ENCODE measurements at regions not wholly inside any gene's neighbourhood (a gene's known extent, or its start where the extent isn't known, plus 50 kb on each side); places are given as distances from the start of the nearest gene placed in this dataset.

DNA sequence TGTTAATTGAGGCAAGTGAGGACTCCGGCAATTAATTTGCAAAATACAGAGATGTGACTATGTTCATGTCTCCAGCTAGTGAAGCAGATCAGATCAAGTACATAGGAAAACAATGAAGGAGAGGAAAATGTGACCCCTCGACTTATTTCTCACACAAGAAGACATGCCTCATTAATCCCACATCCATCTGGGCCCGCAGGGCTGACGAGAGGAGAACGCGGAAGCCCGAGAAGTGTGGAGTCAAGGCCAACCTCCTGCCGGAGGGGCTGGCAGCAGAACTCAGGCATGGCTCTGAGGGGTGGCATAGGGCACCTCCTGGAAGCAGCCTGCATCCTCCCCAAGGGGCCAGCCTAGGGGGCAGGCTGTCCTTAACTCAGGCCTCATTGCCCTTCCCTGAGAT, 54.4 kb downstream of the ZNF503 start:
- no peak for DNase-seq

DNA sequence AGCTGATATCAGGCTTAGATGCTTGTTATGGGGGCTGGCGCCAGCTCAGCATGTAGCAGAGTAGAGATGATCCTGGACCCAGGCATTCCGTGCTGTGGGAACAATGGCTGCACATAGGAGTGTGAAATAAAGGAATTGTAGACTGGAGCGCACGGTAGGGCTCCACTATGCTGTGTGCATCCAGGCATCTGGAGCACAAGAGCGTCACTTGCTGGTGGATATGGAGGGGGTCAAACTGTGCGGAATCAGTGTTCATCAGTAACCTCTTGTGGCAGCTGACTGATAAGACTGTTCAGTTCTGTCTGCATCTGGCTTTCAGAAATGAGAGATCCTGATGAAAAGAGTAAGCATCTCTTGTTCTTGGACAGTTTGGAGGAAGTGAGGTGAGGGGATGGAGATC, 55.8 kb downstream of the ZNF503 start:
- DNase-seq, result no peak

- DNase-seq, result no peak
Observed at GRCh38 chr10:75344170-75344569, 57.4 kb downstream of the ZNF503 start.

- no peak for DNase-seq
Observed at GRCh38 chr10:75342397-75342796, 59.2 kb downstream of the ZNF503 start.

DNA sequence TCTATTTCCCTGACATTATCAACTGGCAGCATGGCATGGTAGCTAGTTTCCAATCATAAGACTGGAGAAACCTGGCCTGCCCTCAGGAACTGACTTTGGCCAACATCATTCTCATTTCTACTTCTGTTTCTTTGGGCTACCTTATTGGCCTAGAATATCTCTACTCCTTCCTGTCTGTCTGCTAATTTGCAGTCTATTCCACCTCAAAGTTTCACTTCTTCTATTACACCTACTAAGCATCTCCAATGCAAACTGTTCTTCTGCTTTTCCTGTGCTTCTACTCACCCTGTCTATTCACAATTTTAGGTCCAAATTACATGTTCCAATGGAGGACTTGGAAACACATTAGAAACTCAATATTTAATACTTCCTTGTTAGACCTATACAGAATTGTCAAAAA, 65.6 kb downstream of the ZNF503 start:
- no peak for DNase-seq

- DNase-seq, result no peak
Observed at GRCh38 chr10:75335191-75335590, 66.4 kb downstream of the ZNF503 start.

GRCh38 chr10:75334720-75335119, 66.8 kb downstream of the ZNF503 start:
- DNase-seq, result no peak

DNA sequence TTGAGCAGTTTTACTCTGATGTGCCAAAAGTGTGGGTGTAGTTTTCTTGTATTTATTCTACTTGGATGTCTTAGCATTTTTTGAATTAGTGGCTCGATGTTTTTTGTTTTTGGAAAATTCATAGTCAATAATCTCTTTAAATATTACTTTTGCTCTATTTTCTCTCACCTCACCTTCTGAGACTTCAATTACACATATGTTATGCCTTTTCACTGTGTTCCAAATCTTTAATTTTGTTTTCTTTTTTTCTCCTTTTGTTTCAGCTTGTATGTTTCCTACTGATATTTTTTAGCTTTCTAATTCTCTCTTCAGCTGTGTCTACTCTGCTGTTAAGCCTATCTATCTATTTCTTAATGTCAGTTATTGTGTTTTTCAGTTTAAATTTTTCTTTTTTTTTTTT, 69.5 kb downstream of the ZNF503 start:
- no peak for DNase-seq

DNA sequence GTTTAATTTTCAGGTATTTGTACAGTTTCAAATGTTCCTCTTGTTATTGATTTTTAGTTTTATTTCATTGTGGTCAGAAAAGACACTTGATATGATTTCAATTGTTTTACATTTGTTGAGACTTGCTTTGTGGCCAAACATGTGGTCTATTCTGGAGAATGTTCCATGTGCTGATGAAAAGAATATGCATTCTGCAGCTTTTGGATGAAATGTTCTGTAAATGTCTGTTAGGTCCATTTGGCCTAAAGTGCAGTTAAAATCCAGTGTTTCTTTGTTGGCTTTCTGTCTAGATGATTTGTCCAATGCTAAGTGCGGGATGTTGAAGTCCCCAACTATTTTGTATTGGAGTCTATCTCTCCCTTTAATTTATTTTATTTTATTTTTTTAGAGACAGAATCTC, 70.5 kb downstream of the ZNF503 start:
- no peak for DNase-seq

DNA sequence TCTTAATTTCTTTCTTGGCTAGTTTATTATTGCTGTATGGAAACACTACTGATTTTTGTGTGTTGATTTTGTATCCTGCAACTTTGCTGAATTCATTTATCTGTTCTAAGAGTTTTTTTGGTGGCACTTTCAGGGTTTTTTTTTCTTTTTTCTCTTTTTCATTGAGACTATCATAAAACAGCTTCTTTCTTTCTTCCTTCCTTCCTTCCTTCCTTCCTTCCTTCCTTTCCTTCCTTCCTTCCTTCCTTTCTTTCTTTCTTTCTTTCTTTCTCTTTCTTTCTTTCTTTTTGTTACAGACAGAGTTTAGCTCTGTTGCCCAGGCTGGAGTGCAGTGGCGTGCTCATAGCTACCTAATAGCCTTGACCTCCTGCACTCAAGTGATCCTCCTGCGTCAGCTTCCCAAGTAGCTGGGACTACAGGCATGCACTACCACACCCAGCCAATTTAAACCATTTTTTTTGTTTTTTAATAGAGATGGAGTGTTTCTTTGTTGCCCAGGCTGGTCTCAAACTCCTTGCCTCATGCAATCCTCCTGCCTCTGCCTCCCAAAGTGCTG, 72.3 kb downstream of the ZNF503 start:
- DNase-seq, result no peak

DNA sequence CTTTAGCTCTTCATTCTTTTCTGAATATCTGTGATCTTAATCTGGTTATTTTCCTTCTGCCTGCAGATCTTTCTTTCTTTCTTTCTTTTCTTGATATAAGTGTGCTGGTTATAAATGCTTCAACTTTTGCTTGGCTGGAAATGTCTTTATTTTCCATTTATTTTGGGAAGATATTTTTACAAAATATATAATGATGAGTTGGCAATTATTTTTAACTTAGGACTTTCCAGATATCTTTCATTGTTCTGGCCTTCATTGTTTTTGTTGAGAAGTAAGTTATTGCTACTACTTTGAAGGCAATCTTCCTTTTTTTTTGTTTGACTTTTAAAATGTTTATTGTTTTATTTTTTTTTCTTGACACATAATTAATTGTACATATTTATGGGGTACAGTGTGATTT, 75.3 kb downstream of the ZNF503 start:
- DNase-seq, result no peak

GRCh38 chr10:75319274-75319673, 82.3 kb downstream of the ZNF503 start:
- DNase-seq, result no peak

GRCh38 chr10:75314570-75314969, 78.8 kb upstream of the COMTD1 start:
- no peak for DNase-seq

DNA sequence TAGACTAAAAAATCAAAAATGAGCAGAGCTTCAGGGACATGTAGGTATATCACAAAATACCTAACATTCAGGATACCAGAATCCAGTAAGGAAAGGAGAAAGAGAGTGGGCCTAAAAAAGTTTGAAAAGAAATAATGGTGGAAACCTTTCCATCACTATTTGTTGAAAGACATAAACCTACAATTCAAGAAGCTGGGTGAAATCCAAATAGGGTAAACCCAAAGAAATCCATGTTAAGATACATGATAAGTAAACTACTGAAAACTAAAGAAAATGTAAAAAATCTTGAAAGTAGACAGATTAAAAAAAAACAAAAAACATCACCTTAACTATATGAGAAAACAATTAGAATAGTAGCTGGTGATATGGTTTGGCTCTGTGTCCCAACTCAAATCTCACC, 76.7 kb upstream of the COMTD1 start:
- no peak for DNase-seq

DNA sequence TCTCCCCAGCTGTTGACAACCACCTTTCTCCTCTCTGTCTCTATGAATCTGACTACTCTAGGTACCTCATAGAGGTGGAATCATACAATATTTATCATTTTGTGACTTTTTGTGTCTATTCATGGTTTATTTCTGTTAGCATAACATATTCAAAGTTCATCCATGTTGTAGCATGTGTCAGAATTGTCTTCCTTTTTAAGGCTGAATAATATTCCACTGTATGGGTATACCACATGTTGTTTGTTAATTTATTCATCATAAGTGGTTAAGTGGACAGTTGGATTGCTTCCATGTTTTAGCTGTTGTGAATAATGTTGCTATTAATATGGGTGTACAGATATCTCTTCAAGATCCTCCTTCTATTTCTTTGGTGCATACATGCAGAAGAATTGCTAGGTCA, 69.9 kb upstream of the COMTD1 start:
- DNase-seq, result no peak

DNA sequence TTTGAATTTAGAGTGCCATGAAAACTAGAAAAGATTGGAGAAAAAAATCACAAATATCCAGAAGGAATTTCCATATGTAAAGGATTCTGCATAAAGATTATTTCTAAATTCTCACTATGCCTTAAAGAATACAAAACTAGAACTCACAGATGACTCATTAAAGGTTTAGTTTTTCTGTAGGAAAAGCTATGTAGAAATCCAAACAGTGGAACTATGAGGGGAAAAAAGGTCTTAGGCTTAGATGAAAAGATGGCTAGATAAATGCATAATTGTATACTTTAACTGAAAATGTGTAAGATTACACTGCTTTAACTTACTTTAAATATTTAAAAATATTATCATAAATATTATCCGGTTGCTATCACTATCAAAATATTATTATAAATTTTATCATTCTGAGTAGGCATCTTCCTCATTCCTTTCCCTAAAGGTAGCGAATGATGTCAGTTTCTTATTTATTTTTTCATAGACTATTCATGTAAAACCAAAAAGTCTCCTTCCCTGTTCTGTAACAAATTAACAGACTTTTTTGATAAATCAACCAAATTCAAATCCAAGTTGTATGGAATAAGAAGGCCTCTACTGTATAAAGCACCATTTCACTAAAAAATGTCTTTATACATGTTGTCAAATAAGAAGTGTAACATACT, 69.1 kb upstream of the COMTD1 start:
- DNase-seq, result no peak

DNA sequence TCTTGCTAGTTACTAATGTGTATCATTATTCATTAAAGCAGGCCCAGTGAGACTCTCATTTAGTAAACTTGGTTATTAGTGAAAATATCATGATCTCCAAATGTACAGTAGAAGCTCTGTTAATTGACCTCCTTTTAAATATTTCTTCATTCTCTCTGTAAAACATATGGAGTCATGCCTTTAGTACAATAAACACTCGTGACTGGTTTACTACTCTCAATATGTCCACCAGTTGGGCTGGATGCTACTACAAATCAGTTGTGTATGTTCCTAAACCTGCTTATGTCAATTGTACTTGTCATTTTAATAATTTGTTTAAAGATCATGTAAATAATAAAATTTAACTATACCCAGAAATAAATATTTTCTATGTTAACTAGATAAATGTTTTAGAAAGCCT, 68.6 kb upstream of the COMTD1 start:
- no peak for DNase-seq

- no peak for DNase-seq
Observed at GRCh38 chr10:75303045-75303777, 67.5 kb upstream of the COMTD1 start.

DNA sequence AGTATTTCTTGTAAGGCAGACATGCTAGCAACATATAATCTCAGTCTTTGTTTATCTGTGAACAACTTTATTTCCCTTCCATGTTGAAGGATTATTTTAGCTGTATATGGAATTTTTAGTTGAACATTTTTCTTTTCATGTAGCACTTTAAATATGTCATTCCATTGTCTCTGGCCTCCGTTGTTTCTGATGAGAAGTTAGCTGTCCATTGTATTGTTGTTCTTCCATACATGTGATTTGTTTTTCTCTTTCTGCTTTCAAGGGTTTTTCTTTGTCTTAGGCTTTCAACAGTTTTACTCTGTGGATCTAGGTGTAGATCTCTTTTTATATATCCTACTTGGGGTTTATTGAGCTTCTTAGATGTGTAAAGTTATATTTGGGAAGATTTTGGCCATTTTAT, 66.3 kb upstream of the COMTD1 start:
- DNase-seq, result no peak

- DNase-seq, result no peak
Observed at GRCh38 chr10:75297021-75297599, 61.4 kb upstream of the COMTD1 start.

GRCh38 chr10:75295868-75296441, 60.2 kb upstream of the COMTD1 start:
- DNase-seq, result no peak

DNA sequence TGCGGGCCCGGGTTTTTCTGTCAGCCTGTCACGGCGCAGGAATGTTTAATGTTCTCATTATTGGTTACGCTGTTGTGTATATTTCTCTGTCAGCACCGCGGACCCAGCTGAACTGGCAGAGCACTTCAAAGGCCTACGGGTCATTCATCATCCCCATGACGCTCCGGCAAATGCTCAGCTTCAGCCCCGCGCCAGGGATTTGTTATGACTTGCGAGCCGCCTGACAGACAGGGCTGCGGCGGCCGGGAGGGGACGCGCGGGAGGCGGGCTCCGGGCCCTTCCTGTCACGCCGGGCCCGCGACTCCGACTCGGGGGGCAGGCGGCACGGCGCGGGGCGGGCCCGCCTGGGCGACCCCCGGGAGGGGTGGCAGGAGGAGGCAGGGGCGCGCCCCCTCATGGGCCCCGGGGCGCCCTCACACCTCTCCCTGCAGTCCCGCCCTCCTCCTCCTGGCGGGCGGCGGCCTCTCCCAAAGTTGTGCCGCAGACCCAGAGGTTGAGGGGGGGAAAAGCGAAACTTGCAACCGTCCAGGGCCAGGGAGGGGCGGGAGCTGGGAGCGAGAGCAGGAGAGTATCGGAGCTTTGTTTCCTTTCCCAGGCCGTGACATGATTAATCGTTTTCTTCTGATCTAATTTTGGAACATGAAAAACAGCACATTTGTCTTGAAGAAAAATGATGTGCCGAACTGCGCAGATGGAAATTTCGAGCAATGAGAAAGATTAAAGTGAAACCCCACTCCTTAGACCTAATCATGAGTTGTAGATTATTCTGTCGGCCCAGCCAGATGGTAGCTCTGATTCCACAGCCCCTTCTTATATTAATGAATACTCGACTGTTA, 59.3 kb upstream of the COMTD1 start:
- peak; percentile 39 for DNase-seq

DNA sequence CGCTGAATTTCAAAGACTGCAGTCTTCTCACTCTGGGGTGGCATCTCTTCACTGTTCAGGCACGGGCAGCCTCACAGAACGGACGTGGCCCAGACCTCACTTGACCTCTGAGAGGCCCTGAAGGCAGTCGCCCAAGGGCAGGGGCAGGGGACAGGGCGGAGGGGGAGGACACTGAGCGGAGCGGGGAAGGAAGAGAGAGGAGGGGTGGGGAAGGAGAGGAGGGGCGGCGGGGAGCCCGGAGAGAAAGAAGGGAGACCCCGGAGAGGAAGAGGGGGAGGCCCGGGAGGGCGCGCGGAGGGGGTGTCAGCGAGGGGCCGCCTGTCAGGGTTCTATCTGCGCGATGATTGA, 58.7 kb upstream of the COMTD1 start:
- DNase-seq, result no peak

Measured in CD4-positive, alpha-beta T cell treated with Interleukin-21 for 1 hour (primary cell).